Body of pancreas (tissue), 4 donors: ENCODE measurements at regions not wholly inside any gene's neighbourhood (a gene's known extent, or its start where the extent isn't known, plus 50 kb on each side); places are given as distances from the start of the nearest gene placed in this dataset.

ENCODE experiments used
- POLR2A ChIP-seq, 3 donors: fragments of 450-650 bp; IDR thresholded peaks; one replicate each; pipeline ENCODE4 v1.6.1; 2016; ENCODE audit warnings: antibody characterized with exemption in 3 of 3, mild to moderate bottlenecking in 2 of 3
- TF ChIP-seq, protein P1 (sequence below), 7 experiments: fragments of 450-650 bp in 4 of 7; fragments of 200-600 bp in 3 of 7; sonication (generic) in 3 of 7; IDR thresholded peaks; one replicate each; pipeline ENCODE4 v1.5.1; 2016 to 2019; ENCODE audit warnings: antibody characterized with exemption in 7 of 7

DNA sequence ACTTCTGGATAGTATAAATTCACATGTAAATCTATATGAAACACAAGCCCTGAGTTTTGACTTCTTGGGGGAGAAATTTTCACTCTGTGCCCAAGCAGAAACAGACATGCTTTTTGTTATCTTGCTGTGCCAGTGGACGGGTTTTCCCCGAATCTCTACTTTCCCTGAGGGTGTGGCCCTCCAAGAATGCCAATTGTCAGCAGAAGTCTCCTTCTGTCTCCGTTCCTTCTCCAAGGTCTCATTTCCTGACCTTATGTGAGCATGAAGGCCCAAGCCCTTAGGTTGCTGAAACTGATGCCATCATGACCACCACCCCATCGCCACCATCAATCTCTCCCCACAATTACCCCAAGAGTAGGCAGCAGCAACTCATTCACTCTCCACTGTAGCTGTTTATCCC lies 253.8 kb downstream of the XXYLT1 start:
- TF ChIP-seq, protein P1, sequence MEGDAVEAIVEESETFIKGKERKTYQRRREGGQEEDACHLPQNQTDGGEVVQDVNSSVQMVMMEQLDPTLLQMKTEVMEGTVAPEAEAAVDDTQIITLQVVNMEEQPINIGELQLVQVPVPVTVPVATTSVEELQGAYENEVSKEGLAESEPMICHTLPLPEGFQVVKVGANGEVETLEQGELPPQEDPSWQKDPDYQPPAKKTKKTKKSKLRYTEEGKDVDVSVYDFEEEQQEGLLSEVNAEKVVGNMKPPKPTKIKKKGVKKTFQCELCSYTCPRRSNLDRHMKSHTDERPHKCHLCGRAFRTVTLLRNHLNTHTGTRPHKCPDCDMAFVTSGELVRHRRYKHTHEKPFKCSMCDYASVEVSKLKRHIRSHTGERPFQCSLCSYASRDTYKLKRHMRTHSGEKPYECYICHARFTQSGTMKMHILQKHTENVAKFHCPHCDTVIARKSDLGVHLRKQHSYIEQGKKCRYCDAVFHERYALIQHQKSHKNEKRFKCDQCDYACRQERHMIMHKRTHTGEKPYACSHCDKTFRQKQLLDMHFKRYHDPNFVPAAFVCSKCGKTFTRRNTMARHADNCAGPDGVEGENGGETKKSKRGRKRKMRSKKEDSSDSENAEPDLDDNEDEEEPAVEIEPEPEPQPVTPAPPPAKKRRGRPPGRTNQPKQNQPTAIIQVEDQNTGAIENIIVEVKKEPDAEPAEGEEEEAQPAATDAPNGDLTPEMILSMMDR (IDR thresholded peaks at IDR 0.05): no peak
- no peak for TF ChIP-seq POLR2A (IDR thresholded peaks at IDR 0.05)
